ENCODE measurements at regions not wholly inside any gene's neighbourhood (a gene's known extent, or its start where the extent isn't known, plus 50 kb on each side); places are given as distances from the start of the nearest gene placed in this dataset.
"Not testable (repeated sequence)": the region's sequence is repeated elsewhere in the genome, so short reads cannot be mapped to it uniquely, and the experiment has no call there.

DNA sequence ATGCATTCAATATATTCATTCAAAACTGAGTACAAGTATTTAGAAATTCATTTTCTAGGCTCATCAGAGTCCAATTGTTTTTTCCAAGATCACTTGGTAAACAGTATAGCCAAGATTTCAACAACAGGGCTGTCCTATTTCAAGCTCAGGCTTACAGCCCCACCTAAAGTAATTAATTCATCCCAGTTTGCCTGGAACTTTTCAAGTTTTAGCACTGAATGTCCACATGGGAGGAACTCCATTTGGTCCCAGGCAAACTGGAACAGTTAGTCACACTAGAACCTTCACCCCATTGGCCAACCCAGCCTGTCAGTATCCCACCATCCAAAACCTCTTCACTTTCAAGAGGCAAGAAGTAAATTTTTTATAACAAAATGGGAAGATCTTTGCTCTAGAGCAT, 210.9 kb downstream of the DPY19L2 start:
- Histone ChIP-seq H3K9me3 (ENCODE audit: control insufficient read depth in 2 of 2, insufficient read depth in 1 of 2, low read length in 1 of 2) (no peaks in the 10 kb centered on the region), H3K27me3 (ENCODE audit: control insufficient read depth in 2 of 2, insufficient read depth in 1 of 2, low read length in 1 of 2) (no peaks in the 10 kb centered on the region), H3K4me1 (ENCODE audit: control insufficient read depth in 2 of 2, insufficient read depth in 2 of 2, low read length in 2 of 2) (no peaks in the 10 kb centered on the region), H3K36me3 (ENCODE audit: control insufficient read depth in 2 of 2, insufficient read depth in 2 of 2, low read length in 1 of 2) (no peaks in the 10 kb centered on the region), H3K27ac (ENCODE audit: low read depth in 1 of 2, low read length in 1 of 2) (no peak overlapping the region), H3K4me3 (ENCODE audit: low read length in 2 of 2) (no peak overlapping the region)
- no peak for DNase-seq (ENCODE audit: low read depth in 6 of 9, low spot score in 9 of 9)

- no peak overlapping the region for H3K27ac ChIP-seq (ENCODE audit: low read depth in 1 of 2, low read length in 1 of 2)
- no peak for DNase-seq (ENCODE audit: low read depth in 6 of 9, low spot score in 9 of 9)
- H3K4me1 ChIP-seq (ENCODE audit: control insufficient read depth in 2 of 2, insufficient read depth in 2 of 2, low read length in 2 of 2), result no peaks in the 10 kb centered on the region
- no peaks in the 10 kb centered on the region for H3K9me3 ChIP-seq (ENCODE audit: control insufficient read depth in 2 of 2, insufficient read depth in 1 of 2, low read length in 1 of 2)
- H3K4me3 ChIP-seq (ENCODE audit: low read length in 2 of 2), result no peak overlapping the region
- no peaks in the 10 kb centered on the region for H3K36me3 ChIP-seq (ENCODE audit: control insufficient read depth in 2 of 2, insufficient read depth in 2 of 2, low read length in 1 of 2)
- no peaks in the 10 kb centered on the region for H3K27me3 ChIP-seq (ENCODE audit: control insufficient read depth in 2 of 2, insufficient read depth in 1 of 2, low read length in 1 of 2)
- 44% methylated on average over 2 of the region's 2 CpGs for WGBS
Observed at GRCh38 chr12:63450816-63451215, 217.5 kb downstream of the DPY19L2 start.

DNA sequence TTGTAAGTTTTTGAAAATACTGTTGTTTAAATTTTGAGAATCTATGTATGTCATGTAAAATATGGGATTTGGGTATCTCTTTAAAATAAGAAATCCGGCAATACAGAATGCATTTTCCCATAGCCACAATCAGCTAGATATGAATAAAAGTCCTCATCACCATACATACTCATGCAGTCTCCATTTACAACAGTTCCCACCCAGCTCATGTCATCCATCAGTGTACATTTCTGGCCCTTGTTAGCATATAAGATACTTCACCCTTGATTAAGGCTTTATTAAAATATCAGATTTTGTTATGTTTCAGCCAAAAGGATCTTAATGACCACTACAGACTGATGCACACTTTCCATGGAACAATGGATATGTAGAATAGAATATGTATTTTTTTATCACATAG, 218.0 kb downstream of the DPY19L2 start:
- DNase-seq (ENCODE audit: low read depth in 6 of 9, low spot score in 9 of 9), result no peak
- no peaks in the 10 kb centered on the region for H3K36me3 ChIP-seq (ENCODE audit: control insufficient read depth in 2 of 2, insufficient read depth in 2 of 2, low read length in 1 of 2)

GRCh38 chr12:63445224-63445880, 222.9 kb downstream of the DPY19L2 start:
- H3K27me3 ChIP-seq (ENCODE audit: control insufficient read depth in 2 of 2, insufficient read depth in 1 of 2, low read length in 1 of 2), result no peaks in the 10 kb centered on the region
- no peaks in the 10 kb centered on the region for H3K36me3 ChIP-seq (ENCODE audit: control insufficient read depth in 2 of 2, insufficient read depth in 2 of 2, low read length in 1 of 2)
- H3K4me3 ChIP-seq (ENCODE audit: low read length in 2 of 2), result no peak overlapping the region
- no peak overlapping the region for H3K27ac ChIP-seq (ENCODE audit: low read depth in 1 of 2, low read length in 1 of 2)
- WGBS, result 90% methylated on average over 3 of the region's 3 CpGs
- no peaks in the 10 kb centered on the region for H3K9me3 ChIP-seq (ENCODE audit: control insufficient read depth in 2 of 2, insufficient read depth in 1 of 2, low read length in 1 of 2)
- DNase-seq (ENCODE audit: low read depth in 6 of 9, low spot score in 9 of 9), result no peak
- H3K4me1 ChIP-seq (ENCODE audit: control insufficient read depth in 2 of 2, insufficient read depth in 2 of 2, low read length in 2 of 2), result no peaks in the 10 kb centered on the region

More for the DNA sequence above, 218.0 kb downstream of the DPY19L2 start:
- Histone ChIP-seq H3K4me1 (ENCODE audit: control insufficient read depth in 2 of 2, insufficient read depth in 2 of 2, low read length in 2 of 2) (no peaks in the 10 kb centered on the region), H3K27me3 (ENCODE audit: control insufficient read depth in 2 of 2, insufficient read depth in 1 of 2, low read length in 1 of 2) (no peaks in the 10 kb centered on the region), H3K4me3 (ENCODE audit: low read length in 2 of 2) (no peak overlapping the region), H3K9me3 (ENCODE audit: control insufficient read depth in 2 of 2, insufficient read depth in 1 of 2, low read length in 1 of 2) (no peaks in the 10 kb centered on the region), H3K27ac (ENCODE audit: low read depth in 1 of 2, low read length in 1 of 2) (no peak overlapping the region)
- WGBS, result 97% methylated on average over 1 of the region's 1 CpG

DNA sequence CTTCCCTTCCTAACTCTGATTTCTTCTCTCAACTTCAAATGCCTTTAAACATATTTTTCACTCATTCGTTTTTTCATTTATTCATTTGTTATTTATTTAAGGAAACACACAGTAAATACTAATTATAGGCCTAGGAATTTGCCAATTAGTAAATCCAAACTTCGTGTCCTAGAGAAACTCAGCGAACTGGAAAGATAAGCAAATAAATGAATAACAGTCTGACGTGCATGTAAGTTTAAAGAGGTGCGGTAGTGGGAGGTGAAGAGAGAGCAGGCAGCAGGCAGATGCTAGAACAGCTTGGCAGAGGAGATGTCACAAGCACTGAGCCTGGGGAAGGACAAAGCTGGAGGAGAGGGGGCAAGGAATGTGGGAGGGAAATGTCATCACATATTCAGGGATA, 228.2 kb downstream of the DPY19L2 start:
- Histone ChIP-seq H3K4me3 (ENCODE audit: low read length in 2 of 2) (no peak overlapping the region), H3K27me3 (ENCODE audit: control insufficient read depth in 2 of 2, insufficient read depth in 1 of 2, low read length in 1 of 2) (no peaks in the 10 kb centered on the region), H3K27ac (ENCODE audit: low read depth in 1 of 2, low read length in 1 of 2) (no peak overlapping the region), H3K36me3 (ENCODE audit: control insufficient read depth in 2 of 2, insufficient read depth in 2 of 2, low read length in 1 of 2) (no peaks in the 10 kb centered on the region), H3K9me3 (ENCODE audit: control insufficient read depth in 2 of 2, insufficient read depth in 1 of 2, low read length in 1 of 2) (no peaks in the 10 kb centered on the region), H3K4me1 (ENCODE audit: control insufficient read depth in 2 of 2, insufficient read depth in 2 of 2, low read length in 2 of 2) (no peaks in the 10 kb centered on the region)
- DNase-seq (ENCODE audit: low read depth in 6 of 9, low spot score in 9 of 9), result no peak
- WGBS, result 90% methylated on average over 5 of the region's 5 CpGs

DNA sequence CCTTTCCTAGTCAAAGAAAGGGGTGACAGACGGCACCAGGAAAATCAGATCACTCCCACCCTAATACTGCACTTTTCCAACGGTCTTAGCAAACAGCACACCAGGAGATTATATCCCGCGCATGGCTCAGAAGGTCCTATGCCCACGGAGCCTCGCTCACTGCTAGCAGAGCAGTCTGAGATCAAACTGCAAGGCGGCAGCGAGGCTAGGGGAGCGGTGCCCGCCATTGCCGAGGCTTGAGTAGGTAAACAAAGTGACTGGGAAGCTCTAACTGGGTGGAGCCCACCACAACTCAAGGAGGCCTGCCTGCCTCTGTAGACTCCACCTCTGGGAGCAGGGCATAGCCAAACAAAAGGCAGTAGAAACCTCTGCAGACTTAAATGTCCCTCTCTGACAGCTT, 233.9 kb downstream of the DPY19L2 start:
- H3K4me3 ChIP-seq (ENCODE audit: low read length in 2 of 2); H3K36me3 ChIP-seq (ENCODE audit: control insufficient read depth in 2 of 2, insufficient read depth in 2 of 2, low read length in 1 of 2); DNase-seq (ENCODE audit: low read depth in 6 of 9, low spot score in 9 of 9); H3K27me3 ChIP-seq (ENCODE audit: control insufficient read depth in 2 of 2, insufficient read depth in 1 of 2, low read length in 1 of 2); H3K27ac ChIP-seq (ENCODE audit: low read depth in 1 of 2, low read length in 1 of 2); H3K4me1 ChIP-seq (ENCODE audit: control insufficient read depth in 2 of 2, insufficient read depth in 2 of 2, low read length in 2 of 2): not testable (repeated sequence)
- peaks cover 0 to 10% of the 10 kb centered on the region in 2 donors for H3K9me3 ChIP-seq (ENCODE audit: control insufficient read depth in 2 of 2, insufficient read depth in 1 of 2, low read length in 1 of 2)
- WGBS, result 97% methylated on average over 11 of the region's 11 CpGs

GRCh38 chr12:63427969-63428368, 240.3 kb downstream of the DPY19L2 start:
- H3K4me3 ChIP-seq (ENCODE audit: low read length in 2 of 2); H3K27me3 ChIP-seq (ENCODE audit: control insufficient read depth in 2 of 2, insufficient read depth in 1 of 2, low read length in 1 of 2); H3K9me3 ChIP-seq (ENCODE audit: control insufficient read depth in 2 of 2, insufficient read depth in 1 of 2, low read length in 1 of 2); H3K4me1 ChIP-seq (ENCODE audit: control insufficient read depth in 2 of 2, insufficient read depth in 2 of 2, low read length in 2 of 2); H3K27ac ChIP-seq (ENCODE audit: low read depth in 1 of 2, low read length in 1 of 2); DNase-seq (ENCODE audit: low read depth in 6 of 9, low spot score in 9 of 9); H3K36me3 ChIP-seq (ENCODE audit: control insufficient read depth in 2 of 2, insufficient read depth in 2 of 2, low read length in 1 of 2): not testable (repeated sequence)

DNA sequence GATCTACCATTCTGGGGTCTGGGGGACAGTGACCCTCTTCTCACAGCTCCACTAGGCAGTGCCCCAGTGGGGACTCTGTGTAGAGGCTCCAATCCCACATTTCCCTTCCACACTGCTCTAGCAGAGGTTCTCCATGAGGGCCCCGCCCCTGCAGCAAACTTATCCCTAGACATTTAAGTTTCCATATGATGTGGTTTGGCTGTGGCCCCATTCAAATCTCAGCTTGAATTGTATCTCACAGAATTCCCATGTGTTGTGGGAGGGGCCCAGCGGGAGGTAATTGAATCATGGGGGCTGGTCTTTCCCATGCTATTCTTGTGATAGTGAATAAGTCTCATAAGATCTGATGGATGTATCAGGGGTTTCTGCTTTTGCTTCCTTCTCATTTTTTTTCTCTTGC, 241.3 kb downstream of the DPY19L2 start:
- not testable (repeated sequence) for H3K9me3 ChIP-seq (ENCODE audit: control insufficient read depth in 2 of 2, insufficient read depth in 1 of 2, low read length in 1 of 2); H3K27me3 ChIP-seq (ENCODE audit: control insufficient read depth in 2 of 2, insufficient read depth in 1 of 2, low read length in 1 of 2); H3K4me3 ChIP-seq (ENCODE audit: low read length in 2 of 2); H3K36me3 ChIP-seq (ENCODE audit: control insufficient read depth in 2 of 2, insufficient read depth in 2 of 2, low read length in 1 of 2); DNase-seq (ENCODE audit: low read depth in 6 of 9, low spot score in 9 of 9); H3K4me1 ChIP-seq (ENCODE audit: control insufficient read depth in 2 of 2, insufficient read depth in 2 of 2, low read length in 2 of 2); H3K27ac ChIP-seq (ENCODE audit: low read depth in 1 of 2, low read length in 1 of 2)
- 98% methylated on average over 2 of the region's 2 CpGs for WGBS

- no peaks in the 10 kb centered on the region for H3K27me3 ChIP-seq (ENCODE audit: control insufficient read depth in 2 of 2, insufficient read depth in 1 of 2, low read length in 1 of 2)
- no peak for DNase-seq (ENCODE audit: low read depth in 6 of 9, low spot score in 9 of 9)
- no peaks in the 10 kb centered on the region for H3K36me3 ChIP-seq (ENCODE audit: control insufficient read depth in 2 of 2, insufficient read depth in 2 of 2, low read length in 1 of 2)
- no peak overlapping the region for H3K27ac ChIP-seq (ENCODE audit: low read depth in 1 of 2, low read length in 1 of 2)
- WGBS, result 93% methylated on average over 3 of the region's 3 CpGs
- no peak overlapping the region for H3K4me3 ChIP-seq (ENCODE audit: low read length in 2 of 2)
- H3K4me1 ChIP-seq (ENCODE audit: control insufficient read depth in 2 of 2, insufficient read depth in 2 of 2, low read length in 2 of 2), result no peaks in the 10 kb centered on the region
- peaks cover 0 to 4% of the 10 kb centered on the region in 2 donors for H3K9me3 ChIP-seq (ENCODE audit: control insufficient read depth in 2 of 2, insufficient read depth in 1 of 2, low read length in 1 of 2)
Observed at GRCh38 chr12:63424671-63425070, 243.6 kb downstream of the DPY19L2 start.

DNA sequence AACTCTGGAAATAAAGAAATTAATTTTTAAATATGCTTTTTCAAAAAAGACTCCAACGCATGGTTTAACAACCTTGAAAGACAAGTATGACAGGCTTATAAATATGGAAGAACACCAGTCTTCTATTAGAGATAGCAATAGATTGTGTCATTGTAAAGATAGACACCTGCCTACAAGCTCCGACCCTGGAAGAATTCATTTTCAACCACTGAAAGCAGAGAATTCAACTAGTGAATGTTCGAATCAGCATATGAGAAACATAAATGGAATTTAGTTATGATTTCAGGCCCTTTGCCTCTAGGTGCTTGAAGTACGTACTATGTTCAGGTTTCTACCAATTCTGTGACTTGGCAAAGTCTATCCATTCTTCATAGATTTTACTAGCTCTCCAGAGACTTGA, 244.5 kb downstream of the DPY19L2 start:
- 96% methylated on average over 4 of the region's 4 CpGs for WGBS
- no peaks in the 10 kb centered on the region for H3K27me3 ChIP-seq (ENCODE audit: control insufficient read depth in 2 of 2, insufficient read depth in 1 of 2, low read length in 1 of 2)
- DNase-seq (ENCODE audit: low read depth in 6 of 9, low spot score in 9 of 9), result no peak

More for the DNA sequence above, 244.5 kb downstream of the DPY19L2 start:
- H3K27ac ChIP-seq (ENCODE audit: low read depth in 1 of 2, low read length in 1 of 2), result no peak overlapping the region
- H3K9me3 ChIP-seq (ENCODE audit: control insufficient read depth in 2 of 2, insufficient read depth in 1 of 2, low read length in 1 of 2), result peaks cover 0 to 4% of the 10 kb centered on the region in 2 donors
- no peaks in the 10 kb centered on the region for H3K4me1 ChIP-seq (ENCODE audit: control insufficient read depth in 2 of 2, insufficient read depth in 2 of 2, low read length in 2 of 2)
- H3K4me3 ChIP-seq (ENCODE audit: low read length in 2 of 2), result no peak overlapping the region
- H3K36me3 ChIP-seq (ENCODE audit: control insufficient read depth in 2 of 2, insufficient read depth in 2 of 2, low read length in 1 of 2), result no peaks in the 10 kb centered on the region

All from thymus (tissue), 11 donors.